Gastroesophageal sphincter (tissue), 3 donors: ENCODE measurements at regions not wholly inside any gene's neighbourhood (a gene's known extent, or its start where the extent isn't known, plus 50 kb on each side); places are given as distances from the start of the nearest gene placed in this dataset.

Experiments
- EP300 ChIP-seq: sonication (generic); formaldehyde crosslinking; IDR thresholded peaks from one replicate; pipeline ENCODE4 v1.6.1; 2017; ENCODE audit warnings: antibody characterized with exemption, mild to moderate bottlenecking
- POLR2A ChIP-seq, 2 donors: fragments of 450-650 bp; IDR thresholded peaks; one replicate each; pipeline ENCODE4 v1.6.1; 2017; ENCODE audit warnings: antibody characterized with exemption in 2 of 2, mild to moderate bottlenecking in 2 of 2, moderate library complexity in 1 of 2
- TF ChIP-seq, protein P1 (sequence below), 4 experiments: fragments of 200-600 bp in 2 of 4; fragments of 450-650 bp in 2 of 4; sonication (generic) in 1 of 4; IDR thresholded peaks; one replicate each; pipeline ENCODE4 v1.5.1; 2017 to 2019; ENCODE audit warnings: antibody characterized with exemption in 4 of 4, mild to moderate bottlenecking in 2 of 4, moderate library complexity in 2 of 4

DNA sequence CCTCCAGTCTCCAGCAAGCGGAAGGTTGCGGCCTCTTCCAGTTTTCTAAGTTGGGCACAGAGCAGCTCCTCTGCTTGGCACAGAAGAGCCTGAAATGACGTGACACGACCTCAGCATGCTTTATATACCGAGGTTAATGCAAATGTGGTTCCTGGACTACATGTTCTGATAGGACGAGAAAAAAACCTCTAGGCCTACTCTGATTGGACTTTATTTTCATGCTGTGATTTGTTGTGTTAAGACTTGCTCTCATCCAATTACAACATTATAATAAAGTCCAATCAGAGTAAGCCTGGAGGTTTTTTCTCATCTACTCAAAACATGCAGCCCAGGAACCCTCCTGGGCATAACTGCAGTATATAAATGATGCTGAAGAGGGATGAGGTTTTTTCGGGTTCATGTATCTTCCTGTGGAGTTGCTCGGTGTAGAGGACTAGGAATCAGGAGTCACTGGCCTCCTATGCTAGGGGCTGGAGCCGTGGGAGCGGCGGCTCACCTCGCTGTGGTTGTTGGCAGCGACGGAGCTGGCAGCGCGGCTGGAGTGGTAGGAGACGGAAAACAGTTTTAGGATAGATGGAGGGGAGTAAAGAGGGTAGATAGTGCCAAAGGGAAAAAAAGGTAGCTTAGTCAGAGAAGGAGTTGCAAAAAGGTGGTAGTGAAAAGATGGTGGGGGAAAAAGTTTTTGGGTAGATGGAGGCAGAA, 878.0 kb downstream of the KCNJ18 start:
- TF ChIP-seq, protein P1, sequence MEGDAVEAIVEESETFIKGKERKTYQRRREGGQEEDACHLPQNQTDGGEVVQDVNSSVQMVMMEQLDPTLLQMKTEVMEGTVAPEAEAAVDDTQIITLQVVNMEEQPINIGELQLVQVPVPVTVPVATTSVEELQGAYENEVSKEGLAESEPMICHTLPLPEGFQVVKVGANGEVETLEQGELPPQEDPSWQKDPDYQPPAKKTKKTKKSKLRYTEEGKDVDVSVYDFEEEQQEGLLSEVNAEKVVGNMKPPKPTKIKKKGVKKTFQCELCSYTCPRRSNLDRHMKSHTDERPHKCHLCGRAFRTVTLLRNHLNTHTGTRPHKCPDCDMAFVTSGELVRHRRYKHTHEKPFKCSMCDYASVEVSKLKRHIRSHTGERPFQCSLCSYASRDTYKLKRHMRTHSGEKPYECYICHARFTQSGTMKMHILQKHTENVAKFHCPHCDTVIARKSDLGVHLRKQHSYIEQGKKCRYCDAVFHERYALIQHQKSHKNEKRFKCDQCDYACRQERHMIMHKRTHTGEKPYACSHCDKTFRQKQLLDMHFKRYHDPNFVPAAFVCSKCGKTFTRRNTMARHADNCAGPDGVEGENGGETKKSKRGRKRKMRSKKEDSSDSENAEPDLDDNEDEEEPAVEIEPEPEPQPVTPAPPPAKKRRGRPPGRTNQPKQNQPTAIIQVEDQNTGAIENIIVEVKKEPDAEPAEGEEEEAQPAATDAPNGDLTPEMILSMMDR (IDR thresholded peaks at IDR 0.05) = no peak
- TF ChIP-seq POLR2A (IDR thresholded peaks at IDR 0.05) = no peak
- no peak for TF ChIP-seq EP300
